Fibroblast of skin of left biceps (primary cell): ENCODE measurements at regions not wholly inside any gene's neighbourhood (a gene's known extent, or its start where the extent isn't known, plus 50 kb on each side); places are given as distances from the start of the nearest gene placed in this dataset.
"Not testable (repeated sequence)": the region's sequence is repeated elsewhere in the genome, so short reads cannot be mapped to it uniquely, and the experiment has no call there.

ENCODE experiments used
- DNase-seq, 2 experiments: peaks; one replicate each; pipeline ENCODE4 v3.0.0-alpha.2; 2013; ENCODE audit warnings: low read depth in 2 of 2

GRCh38 chr2:35172687-35173086 lies 1182.9 kb upstream of the CRIM1 start:
- DNase-seq: no peak

DNA sequence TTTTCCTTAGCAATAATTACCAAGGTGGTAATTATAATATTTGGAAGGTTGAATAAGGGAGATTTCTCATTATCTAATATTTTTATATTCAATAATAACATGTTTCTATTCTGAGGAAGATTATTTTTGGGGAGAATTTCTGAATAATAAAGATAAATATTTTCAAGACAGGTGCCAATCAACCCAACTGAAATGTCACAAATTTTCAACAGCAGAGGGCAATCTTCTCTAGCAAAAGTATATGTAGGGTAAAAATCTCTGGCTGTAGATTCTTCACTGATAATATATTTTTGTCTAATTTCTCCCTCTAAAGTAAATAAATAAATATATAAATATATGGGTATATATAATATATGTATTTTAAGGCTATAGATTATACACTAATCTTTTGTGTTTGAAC lies 1187.2 kb upstream of the CRIM1 start:
- DNase-seq: no peak

- no peak for DNase-seq
Measured at GRCh38 chr2:35163948-35164347, 1191.6 kb upstream of the CRIM1 start.

DNA sequence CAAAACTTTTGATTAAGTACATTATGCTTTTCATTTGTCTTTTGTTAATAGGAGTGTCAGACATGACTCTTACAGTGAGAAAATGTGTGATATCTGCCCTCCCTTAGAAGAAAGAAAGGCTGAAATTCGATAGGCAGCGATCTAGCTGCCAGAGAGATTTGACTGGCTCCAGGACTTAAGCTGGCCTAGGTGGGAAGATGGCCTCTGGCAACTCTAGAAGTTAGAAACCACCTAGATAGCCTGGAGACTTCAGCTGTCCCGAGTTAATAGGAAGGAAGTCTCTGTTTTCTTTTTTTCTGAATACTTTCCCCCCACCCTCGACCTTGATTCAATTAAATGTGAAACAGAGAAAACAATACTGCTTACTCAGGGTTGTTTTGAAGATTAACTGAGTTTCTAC lies 1194.7 kb upstream of the CRIM1 start:
- DNase-seq: no peak

DNA sequence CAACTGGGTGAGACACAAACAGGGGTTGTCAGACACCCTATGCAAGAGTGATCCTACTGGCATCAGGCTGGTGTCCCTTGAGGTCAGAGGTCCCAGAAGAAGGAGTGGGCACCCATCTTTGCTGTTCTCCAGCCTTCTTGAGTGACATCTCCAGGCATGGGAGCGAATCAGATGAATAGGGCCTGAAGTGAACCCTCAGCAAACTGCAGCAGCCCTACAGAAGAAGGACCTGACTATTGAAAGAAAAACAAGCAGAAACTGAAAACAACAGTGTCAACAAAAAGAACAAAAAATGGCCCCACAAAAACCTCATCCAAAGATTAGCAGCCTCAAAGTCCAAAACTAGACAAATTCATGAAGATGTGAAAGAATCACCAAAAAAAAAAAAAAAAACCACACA lies 1229.7 kb upstream of the CRIM1 start:
- no peak for DNase-seq

DNA sequence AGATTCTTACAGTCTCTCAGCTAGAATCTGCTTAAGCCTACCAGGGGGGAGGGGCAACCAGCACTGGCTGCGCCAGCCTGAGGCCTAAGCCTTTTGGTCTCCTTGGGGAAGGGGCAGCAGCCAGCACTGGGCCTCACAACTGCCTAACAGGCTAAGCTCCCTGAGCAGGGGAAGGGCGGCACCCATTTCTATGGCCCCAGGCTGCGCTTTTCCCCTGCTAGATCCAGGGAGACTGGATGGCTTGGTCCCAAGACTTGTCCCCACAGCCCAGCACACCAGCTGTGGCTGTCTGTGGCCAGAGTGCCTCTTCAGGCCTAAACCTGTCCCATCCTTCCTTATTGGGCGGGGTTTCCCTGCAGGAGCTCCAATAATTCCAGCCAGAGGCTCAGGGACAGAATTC lies 1230.3 kb upstream of the CRIM1 start:
- DNase-seq: no peak

DNA sequence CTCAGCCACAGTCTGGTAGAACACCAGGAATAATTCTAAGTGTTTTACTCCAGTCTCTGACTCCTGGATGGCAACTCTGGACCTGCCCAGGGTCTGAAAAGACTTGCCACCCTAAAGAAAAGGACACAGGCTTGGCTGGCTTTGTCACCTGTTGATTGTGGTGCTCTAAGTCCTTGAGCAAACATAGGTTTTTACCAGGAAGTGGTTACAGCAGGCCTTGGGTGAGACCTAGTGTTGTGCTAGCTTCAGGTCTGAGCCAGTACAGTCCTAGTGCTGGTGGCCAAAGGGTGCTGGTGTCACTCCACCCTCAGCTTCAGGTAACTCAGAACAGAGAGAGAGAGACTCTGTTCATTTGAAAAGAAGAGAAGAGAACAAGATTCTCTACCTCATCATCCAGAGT lies 1239.4 kb upstream of the CRIM1 start:
- DNase-seq: no peak

DNA sequence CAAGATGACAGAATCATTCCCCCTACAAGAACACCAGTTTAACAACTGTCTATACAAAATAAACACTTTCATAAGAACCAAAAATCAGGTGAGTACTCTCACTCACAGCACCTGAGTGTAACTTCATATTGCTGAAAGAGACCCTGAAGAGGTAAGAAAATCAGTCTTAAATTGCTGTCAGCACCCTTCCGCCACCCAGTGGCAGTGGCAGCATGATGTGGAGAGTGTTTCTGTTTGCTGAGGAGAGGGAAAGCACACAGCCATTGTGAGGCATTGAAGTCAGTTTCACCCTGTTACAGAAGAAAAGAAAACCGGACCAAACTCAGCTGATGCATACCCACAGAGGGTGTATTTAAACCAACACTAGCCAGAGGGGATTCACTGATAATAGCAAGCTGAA lies 1240.8 kb upstream of the CRIM1 start:
- no peak for DNase-seq

GRCh38 chr2:35112367-35112766 lies 1243.2 kb upstream of the CRIM1 start:
- DNase-seq: not testable (repeated sequence)

- no peak for DNase-seq
Measured at GRCh38 chr2:35104309-35104708, 1251.3 kb upstream of the CRIM1 start.

DNA sequence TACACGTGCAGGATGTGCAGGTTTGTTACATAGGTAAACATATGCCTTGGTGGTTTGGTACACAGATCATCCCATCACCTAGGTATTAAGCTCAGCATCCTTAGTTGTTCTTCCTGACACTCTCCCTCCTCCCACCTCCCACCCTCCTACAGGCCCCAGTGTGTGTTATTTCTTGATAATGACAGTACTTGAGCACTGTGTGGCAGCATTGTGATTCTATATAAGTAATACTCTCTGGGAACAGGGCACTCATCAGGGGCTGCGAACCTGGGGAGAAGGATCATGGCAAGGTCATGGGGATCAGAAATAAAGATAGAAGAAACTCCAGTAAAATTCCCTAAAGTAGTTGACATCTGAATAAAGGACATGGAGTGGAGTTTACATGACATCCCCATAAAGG lies 1256.2 kb upstream of the CRIM1 start:
- no peak for DNase-seq

DNA sequence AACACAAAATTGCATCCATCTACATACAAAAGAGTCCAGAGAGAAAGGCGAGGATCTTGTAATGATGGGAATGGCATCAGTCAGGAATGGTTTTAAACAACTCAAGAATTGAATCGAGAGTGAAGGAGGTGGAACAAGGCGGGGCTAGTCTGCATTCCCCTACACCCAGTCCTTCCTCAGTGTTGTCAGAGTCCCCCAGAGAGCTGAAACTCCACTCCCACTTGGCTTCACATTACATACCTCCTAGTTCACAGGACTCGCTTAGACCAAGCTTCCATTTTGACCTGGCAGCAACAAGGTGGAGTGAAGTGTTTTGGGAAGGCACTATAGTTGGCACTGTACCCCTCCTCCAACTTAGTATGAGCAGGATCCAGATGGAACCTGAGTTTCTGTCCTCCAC lies 1273.5 kb upstream of the CRIM1 start:
- DNase-seq: no peak

DNA sequence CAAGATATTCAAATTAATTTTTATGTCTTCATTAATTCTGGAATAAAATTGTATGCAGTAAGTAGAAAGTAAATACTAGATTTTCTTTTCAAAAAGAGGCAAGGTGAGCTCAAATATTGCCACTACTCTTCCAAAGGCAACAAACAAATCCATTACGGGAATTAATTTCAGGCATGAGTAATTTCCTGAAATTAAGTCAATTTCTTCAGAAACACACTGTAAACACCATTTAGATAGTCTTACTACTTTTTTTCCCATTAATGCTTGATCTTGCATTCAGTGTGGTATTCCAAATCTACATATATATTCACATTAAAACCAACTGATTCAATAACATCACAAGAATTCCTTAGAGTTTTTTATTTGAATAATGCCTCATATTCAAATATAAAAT lies 1274.0 kb upstream of the CRIM1 start:
- no peak for DNase-seq

GRCh38 chr2:35081001-35081621 lies 1274.5 kb upstream of the CRIM1 start:
- DNase-seq: peak in 1 of 2 experiments; percentile 10

DNA sequence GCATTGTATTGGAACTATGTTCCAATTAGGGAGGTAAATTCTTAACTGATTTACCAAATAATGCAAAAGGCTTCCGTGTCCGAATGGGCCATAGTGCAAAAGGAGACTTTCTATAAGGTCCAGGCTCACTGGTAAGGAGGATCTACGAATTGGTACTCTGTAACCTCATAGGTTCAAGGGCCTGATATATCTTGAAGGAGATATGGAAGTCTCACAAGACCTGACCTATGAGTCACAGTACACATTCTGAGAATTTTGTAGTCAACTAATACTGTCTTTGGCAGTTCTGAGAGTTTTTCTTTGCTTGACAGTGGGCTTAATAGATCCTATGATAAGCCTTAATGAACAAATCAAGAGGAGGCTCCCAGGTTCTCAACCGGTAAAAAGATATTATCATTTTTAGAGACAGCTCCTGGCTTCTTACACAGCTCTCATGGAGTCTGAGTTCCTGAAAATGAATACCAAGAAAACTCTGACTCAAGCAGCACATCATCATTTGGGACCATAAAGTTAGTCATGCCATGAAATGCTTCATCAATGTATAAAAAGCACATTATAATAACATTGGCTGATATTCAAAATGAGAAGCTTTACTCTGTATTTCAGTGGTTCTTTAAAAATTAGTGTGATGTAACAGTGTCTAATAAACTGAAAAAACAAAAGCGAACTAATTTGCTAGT lies 1275.2 kb upstream of the CRIM1 start:
- DNase-seq: peak in 1 of 2 experiments; percentile 2

GRCh38 chr2:35067420-35067819 lies 1288.2 kb upstream of the CRIM1 start:
- DNase-seq: no peak

GRCh38 chr2:35063836-35064235 lies 1291.7 kb upstream of the CRIM1 start:
- no peak for DNase-seq

DNA sequence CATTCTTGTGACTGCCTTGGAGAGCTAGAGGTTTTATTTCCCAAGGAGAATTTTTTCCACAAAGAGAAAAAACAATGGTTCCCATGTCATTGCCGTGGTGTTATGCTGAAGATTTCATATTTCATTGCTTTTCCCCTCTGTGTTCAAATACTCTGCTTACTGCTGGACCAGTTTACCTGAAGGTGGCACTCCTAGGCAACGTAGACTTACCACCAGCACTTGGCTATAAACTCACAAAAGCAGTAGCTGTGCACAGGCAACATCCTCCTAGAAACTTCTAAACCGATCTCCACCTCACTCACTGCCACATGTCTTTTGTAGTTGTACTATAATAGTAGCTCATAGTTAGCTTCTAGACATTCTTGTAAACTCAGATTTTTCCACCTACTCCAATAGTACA lies 1319.7 kb upstream of the CRIM1 start:
- no peak for DNase-seq

DNA sequence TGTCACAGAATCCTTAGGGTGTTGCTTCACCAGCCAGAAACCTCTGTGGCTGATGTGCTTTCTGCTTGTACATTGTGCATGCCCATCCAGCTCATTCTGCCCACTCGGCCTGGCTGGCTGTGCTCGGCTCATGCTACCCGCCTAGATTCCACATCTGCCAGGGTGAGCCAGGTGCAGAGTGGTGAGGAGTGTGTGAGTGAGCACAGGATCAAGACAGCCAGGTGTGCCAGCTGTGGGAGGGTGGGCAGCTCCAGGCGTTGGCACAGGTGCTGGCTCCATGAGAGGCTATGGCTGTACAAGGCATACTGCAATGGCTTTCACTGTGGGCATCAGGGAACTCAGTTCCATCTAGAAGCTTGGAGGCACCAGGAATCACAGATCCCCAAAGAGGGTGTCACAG lies 1321.8 kb upstream of the CRIM1 start:
- DNase-seq: no peak

DNA sequence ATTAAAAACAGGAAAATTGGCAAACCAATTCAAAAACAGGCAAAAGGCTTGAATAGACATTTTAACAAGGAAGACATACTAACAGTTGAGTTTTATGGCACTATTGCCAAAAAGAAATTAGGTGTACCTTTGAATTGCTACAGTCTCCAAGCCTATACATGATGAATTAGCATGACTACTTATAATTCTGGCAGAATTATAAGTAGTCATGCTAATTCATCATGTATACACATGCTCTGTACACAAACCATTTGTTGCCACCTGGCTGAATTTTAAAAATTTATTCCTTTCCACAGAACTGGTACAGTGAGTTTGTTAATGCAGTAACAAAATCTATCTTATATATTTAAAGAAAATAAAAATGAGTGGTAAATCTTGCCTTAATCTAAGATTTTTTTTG lies 1332.0 kb upstream of the CRIM1 start:
- no peak for DNase-seq

- no peak for DNase-seq
Measured at GRCh38 chr2:35000453-35000852, 1355.1 kb upstream of the CRIM1 start.

DNA sequence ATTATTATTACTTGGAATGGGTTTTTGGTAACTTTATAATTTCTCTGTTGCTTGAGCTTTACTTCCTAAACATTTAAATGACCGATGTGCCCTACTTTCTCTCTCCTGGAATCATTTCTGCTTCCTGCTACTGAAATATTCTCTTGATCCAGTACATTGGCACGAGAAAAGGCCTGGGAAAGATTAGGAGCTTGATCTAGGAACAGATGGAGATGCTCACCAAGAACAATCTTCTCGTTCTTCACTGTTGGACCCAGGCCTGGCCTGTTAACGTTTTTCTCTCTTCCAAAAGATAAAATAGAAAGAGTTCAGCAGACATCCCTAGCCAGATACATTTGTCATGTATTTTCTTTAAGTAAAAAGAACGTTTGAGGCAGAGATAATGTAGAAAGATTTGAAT lies 1356.8 kb upstream of the CRIM1 start:
- no peak for DNase-seq

GRCh38 chr2:34997779-34998178 lies 1357.8 kb upstream of the CRIM1 start:
- no peak for DNase-seq

DNA sequence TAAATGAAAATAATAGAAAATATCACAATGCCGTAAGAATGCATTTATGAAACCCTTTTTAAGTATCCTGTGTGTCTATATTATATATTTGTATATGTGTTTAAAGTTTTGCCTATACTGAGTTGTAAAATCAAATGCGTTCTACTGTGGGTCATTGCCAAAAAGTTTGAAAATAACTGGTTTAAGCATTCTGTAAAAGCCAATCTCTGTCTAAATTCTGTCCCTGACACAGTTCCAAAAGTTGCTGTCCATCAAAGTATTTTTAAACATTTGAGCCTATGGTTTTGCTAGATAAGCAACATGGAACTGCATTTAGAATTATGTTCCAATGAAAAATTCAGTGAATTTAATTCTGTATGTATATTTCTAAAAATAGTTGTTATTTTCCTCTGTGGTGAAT lies 1360.4 kb upstream of the CRIM1 start:
- no peak for DNase-seq
